Choroid plexus epithelial cell (primary cell): ENCODE measurements at regions not wholly inside any gene's neighbourhood (a gene's known extent, or its start where the extent isn't known, plus 50 kb on each side); places are given as distances from the start of the nearest gene placed in this dataset.

ENCODE experiments used
- DNase-seq: peaks from one replicate; pipeline ENCODE4 v3.0.0-alpha.2; 2010; ENCODE audit warnings: low read depth
- H3K4me3 ChIP-seq: 2 replicates; pipeline ENCODE4 v1.5.1; 2011; ENCODE audit warnings: low read depth, mild to moderate bottlenecking, control low read depth, low read length, moderate library complexity
- TF ChIP-seq, protein P1 (sequence below): conservative IDR thresholded peaks from 2 replicates; pipeline ENCODE4 v1.5.1; 2011; ENCODE audit warnings: low read depth, mild to moderate bottlenecking, control low read depth, inconsistent platforms, low read length, moderate library complexity

DNA sequence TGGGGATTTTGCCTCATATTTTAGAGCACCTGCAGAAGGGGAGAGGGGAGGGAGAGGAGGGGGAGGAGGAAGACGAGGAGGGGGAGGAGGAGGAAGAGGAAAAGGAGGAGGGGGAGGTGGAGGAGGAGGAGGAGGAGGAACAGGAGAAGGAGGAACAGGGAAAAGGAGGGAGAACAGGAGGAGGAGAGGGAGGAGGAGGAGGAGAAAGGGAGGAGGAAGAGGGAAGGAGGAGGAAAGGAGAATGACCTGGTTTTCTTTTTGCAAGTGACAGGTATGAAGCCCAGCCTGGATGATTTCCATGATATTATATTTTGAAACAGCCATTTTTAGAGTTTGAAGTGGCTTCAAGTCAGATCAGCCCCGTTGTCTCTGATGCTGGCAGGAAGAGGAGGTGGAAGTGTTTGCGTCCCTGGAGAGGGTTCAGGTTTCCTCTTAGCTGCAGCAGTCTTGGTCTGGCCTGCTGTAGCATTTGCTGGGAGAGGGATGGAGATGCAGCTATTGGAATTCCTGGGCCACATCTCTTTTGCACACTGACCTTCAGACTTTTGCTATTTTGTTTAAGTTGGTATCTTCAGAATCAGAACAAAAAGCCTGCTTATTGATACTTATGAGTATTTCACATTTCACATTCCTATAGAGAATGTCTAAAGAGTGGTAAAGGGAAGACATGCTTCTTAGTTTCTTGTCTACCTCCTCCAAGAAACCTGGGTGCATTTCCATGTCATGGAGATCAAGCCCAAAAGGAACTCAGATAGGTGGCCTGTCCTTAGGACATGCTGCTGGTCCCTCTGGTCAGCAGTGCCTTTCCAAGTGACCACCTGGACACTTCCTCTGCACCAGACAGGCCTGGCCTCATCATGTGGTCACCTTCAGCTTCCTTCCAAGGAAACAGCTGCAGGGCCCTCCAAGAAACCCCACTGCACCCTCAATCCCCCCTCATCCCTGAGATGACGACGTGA is 54.3 kb upstream of the IYD start:
- no peak overlapping the region for H3K4me3 ChIP-seq
- DNase-seq, result no peak
- TF ChIP-seq, protein P1, sequence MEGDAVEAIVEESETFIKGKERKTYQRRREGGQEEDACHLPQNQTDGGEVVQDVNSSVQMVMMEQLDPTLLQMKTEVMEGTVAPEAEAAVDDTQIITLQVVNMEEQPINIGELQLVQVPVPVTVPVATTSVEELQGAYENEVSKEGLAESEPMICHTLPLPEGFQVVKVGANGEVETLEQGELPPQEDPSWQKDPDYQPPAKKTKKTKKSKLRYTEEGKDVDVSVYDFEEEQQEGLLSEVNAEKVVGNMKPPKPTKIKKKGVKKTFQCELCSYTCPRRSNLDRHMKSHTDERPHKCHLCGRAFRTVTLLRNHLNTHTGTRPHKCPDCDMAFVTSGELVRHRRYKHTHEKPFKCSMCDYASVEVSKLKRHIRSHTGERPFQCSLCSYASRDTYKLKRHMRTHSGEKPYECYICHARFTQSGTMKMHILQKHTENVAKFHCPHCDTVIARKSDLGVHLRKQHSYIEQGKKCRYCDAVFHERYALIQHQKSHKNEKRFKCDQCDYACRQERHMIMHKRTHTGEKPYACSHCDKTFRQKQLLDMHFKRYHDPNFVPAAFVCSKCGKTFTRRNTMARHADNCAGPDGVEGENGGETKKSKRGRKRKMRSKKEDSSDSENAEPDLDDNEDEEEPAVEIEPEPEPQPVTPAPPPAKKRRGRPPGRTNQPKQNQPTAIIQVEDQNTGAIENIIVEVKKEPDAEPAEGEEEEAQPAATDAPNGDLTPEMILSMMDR, result no peak

DNA sequence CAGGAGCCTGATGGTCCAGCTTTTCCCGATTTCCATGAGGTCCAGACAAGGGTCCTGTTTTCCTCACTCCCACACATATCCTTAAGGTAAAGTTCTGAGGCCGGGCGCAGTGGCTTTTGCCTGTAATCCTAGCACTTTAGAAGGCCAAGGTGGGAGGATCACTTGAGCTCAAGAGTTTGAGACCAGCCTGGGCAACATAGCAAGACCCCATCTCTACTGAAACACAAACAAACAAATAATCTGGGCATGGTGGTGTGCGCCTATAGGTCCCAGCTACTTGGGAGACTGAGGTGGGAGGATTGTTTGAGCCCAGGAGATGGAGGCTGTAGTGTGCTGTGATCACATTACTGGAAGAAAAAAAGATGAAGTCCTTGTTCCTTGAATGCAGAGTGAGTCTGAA is 53.2 kb upstream of the IYD start:
- no peak overlapping the region for H3K4me3 ChIP-seq
- TF ChIP-seq, protein P1, result no peak

DNA sequence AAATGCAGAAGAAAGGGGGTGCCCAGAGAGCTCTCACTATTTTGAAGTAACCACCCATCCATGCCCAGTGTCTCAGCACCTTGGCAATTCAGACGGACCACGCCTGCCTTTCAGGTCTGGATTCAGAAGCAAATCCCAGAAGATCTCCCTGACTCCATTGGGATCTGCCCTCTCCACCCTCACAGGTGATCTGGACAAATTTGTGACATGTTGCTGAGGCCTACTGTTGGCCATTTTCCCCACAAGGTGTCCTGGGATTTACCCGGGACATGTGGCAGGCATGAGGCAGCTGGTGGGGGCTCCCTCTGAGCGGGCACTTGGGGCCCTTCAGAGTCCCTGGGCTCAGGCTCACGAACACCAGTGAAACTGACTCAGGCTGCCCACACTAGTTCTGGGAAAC is 51.9 kb upstream of the IYD start:
- DNase-seq, result no peak
- no peak overlapping the region for H3K4me3 ChIP-seq
- TF ChIP-seq, protein P1, result no peak

More for the DNA sequence above, 53.2 kb upstream of the IYD start:
- DNase-seq, result no peak
